GM12873 (cell line): ENCODE measurements at regions not wholly inside any gene's neighbourhood (a gene's known extent, or its start where the extent isn't known, plus 50 kb on each side); places are given as distances from the start of the nearest gene placed in this dataset.

ENCODE experiments used
- TF ChIP-seq, protein P1 (sequence below): IDR thresholded peaks from 2 replicates; pipeline ENCODE4 v1.5.1; 2012; ENCODE audit warnings: low read depth, mild to moderate bottlenecking, moderate library complexity, low read length, control low read depth; ENCODE audit not compliant: insufficient read depth; ENCODE audit errors: missing control alignments

DNA sequence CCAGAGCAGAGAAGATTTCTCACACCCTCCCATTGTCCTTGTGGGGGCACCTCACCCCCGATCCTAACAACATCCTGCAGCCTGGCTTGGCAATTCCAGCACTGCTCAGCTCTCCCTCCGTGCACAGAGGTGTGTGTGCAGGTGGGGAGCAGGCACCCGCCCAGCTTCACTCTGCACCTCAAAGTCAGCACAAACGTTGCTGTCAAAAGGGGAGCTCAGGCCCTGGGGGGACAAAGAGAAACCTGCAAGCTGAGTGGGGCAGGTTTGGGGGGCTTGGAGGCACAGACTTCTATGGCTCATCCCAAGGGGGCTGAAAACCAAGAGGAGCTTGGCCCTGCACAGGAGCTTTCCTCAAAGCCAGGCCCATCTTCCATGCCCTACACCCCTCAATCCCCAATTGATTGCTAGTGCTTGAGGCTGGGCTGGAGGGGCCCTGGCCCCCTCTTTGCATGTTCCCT lies 231.9 kb upstream of the TNRC6C start:
- TF ChIP-seq, protein P1, sequence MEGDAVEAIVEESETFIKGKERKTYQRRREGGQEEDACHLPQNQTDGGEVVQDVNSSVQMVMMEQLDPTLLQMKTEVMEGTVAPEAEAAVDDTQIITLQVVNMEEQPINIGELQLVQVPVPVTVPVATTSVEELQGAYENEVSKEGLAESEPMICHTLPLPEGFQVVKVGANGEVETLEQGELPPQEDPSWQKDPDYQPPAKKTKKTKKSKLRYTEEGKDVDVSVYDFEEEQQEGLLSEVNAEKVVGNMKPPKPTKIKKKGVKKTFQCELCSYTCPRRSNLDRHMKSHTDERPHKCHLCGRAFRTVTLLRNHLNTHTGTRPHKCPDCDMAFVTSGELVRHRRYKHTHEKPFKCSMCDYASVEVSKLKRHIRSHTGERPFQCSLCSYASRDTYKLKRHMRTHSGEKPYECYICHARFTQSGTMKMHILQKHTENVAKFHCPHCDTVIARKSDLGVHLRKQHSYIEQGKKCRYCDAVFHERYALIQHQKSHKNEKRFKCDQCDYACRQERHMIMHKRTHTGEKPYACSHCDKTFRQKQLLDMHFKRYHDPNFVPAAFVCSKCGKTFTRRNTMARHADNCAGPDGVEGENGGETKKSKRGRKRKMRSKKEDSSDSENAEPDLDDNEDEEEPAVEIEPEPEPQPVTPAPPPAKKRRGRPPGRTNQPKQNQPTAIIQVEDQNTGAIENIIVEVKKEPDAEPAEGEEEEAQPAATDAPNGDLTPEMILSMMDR: no peak

DNA sequence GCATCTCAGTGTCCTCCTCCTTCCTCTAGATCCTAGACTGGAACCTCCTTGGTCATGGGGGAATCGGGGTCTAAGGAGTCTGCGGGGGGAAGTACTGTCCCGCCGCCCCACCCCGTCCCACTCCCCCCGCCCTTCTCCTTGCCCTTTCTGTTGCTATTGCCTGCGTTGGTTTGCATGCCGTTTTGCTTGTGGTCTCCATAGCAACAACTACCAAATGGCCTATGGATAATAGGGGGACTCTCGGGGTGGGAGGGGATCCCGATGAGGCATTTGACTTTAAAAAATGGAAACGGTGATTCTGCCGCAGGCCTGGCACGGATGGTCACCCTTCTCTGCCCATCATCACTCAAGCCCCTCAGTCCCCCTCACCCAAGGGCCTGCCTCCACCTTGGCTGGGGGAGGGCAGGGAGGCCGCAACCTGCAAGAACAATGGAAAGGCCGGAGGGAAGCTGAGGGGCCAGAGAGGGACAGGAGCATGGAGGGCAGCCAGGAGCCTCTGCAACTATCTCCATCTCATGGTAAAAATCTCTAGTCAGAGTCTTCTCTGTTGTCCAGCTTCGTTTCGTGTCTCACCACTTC lies 231.4 kb upstream of the TNRC6C start:
- TF ChIP-seq, protein P1: no peak

DNA sequence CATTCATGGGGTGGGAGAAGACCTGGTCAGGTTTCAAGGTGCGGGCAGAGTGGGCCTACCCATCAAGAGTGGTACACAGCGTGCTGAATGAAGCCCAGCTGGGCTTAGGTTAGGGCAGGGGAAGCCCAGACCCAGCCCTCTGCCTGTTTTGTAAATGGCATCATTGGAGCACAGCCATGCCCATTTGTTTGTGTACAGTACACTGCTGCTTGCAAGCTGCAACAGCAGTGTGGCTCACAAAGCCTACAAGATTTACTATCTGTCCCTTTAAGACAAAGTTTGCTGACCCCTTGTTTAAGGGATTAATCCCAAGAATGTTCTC lies 230.1 kb upstream of the TNRC6C start:
- TF ChIP-seq, protein P1: no peak

DNA sequence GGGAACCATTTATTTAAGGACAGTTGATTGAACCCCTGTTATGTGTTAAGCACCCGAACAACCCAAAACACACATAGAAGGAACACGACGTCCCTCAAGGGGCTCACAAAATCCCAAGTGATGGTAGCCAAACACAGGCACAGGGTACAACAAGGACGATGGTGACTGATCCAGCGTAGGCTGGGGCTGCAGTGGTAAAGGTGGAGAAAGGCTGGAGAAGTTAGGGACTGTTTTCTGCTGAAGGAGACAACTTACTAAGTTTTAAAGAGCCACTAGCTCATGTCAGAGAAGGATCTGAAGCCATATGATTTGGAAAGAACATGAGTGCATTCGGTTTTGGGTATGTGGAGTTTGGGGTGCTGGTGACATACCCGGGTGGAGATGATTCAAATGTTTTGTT lies 229.6 kb upstream of the TNRC6C start:
- TF ChIP-seq, protein P1: no peak

DNA sequence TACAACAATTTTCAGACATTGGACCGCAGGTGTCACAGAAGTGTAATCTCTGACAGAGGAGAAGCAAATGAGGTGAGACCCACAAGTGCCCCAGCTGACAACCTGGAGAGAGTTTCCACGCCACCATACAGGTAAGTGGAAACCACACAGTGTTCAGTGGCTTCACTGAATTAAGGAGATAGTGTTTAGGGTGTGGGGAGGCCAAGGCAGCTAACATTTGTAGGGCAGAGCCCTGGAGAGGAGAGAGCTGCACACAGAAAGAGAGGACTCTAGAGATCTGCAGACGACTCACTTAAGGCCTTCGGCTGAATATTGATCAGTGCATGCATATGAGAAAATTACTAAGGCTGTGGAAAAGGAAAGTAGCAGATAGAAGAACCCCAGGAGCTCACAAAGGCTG lies 228.9 kb upstream of the TNRC6C start:
- TF ChIP-seq, protein P1: no peak

DNA sequence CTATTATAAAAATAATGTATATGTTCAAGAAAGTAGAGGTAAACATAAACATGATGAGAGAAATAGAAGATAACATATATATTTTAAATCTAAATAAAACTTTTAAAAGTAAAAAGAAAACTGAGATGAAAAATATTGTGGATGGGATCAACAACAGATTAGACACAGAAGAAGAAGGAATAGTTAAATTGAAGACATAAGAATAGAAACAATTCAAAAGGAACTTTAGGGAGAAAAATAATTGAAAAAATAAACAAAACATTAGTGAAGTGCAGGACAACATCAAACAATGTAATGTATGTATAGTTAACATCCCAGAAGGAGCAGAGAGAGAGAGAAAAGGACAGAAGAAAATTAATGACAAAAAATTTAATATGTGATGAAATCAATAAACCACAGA lies 228.1 kb upstream of the TNRC6C start:
- TF ChIP-seq, protein P1: no peak

DNA sequence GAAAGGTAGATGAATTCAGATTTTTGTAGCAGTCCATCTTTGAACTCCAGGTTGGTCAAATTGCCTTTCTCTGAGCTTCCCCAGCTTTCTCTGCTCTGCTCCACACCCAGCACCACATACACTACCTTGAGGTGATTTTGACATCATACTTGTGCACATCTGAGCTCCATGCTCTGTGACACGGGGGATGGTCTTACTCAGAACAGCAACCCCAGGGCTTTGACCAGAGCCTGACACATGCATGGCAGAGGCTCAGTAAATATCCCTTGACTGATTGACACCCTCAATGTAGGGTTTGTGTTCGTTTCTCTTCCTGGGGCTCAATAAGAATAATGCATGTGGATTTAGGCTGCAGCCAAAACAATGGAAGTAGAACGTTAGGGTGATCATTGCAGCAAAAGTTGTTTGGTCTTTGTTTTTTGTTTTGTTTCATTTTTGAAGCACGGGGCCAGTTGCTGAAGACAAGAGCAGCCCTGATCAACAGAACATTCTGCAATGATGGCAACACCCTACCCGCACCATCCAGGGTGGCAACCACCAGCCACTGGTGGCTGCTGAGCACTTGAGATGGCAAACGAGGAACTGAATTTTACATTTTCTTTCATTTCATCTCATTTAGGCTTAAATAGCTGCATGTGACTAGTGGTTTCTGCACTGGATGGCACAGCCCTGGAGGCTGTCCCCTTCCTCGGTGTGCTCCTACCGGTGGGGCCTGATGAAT lies 224.8 kb upstream of the TNRC6C start:
- TF ChIP-seq, protein P1: no peak
